SK-N-SH (cell line): ENCODE measurements at regions not wholly inside any gene's neighbourhood (a gene's known extent, or its start where the extent isn't known, plus 50 kb on each side); places are given as distances from the start of the nearest gene placed in this dataset.

Experiments
- CTCF ChIA-PET: fragments of 300-600, 350-600 bp; formaldehyde crosslinking; extraction: SDS; loops from one replicate; lab custom pipeline; 2021; lab: Yijun Ruan, JAX
- POLR2A ChIA-PET: fragments of 350-600 bp; sonication (Branson Sonifier 250); formaldehyde crosslinking; extraction: SDS; loops from one replicate; lab custom pipeline; 2020; ENCODE audit warnings: antibody characterized with exemption, inconsistent platforms; lab: Yijun Ruan, JAX
- DNase-seq: peaks from one replicate; pipeline ENCODE4 v3.0.0; 2012
- H2AFZ ChIP-seq: fragments of 200-600 bp; sonication (generic); 2 replicates; pipeline ENCODE4 v1.8.1; 2016; ENCODE audit warnings: antibody characterized with exemption, mild to moderate bottlenecking, low read depth
- H3F3A ChIP-seq: fragments of 200-600 bp; sonication (generic); replicated peaks from 2 replicates; pipeline ENCODE3; 2016; ENCODE audit warnings: antibody characterized with exemption, mild to moderate bottlenecking; ENCODE audit not compliant: insufficient read depth
- H3K27ac ChIP-seq, 2 experiments: fragments of 200-500 bp in 1 of 2; fragments of 200-600 bp in 1 of 2; sonication (Bioruptor generic) in 1 of 2; sonication (generic), shearing (Covaris generic) in 1 of 2; 2 replicates each; pipeline versions ENCODE4 v1.5.1 to v1.6.1; 2014 to 2016; ENCODE audit warnings: low read depth in 2 of 2, inconsistent platforms in 1 of 2, low read length in 1 of 2, mild to moderate bottlenecking in 1 of 2, mixed read lengths in 1 of 2
- H3K27me3 ChIP-seq: fragments of 200-600 bp; sonication (generic), shearing (Covaris generic); 2 replicates; pipeline ENCODE4 v1.6.1; 2016; ENCODE audit warnings: mixed run types; ENCODE audit not compliant: insufficient read depth
- H3K36me3 ChIP-seq, 2 experiments: fragments of 200-500 bp in 1 of 2; fragments of 200-600 bp in 1 of 2; sonication (Bioruptor generic) in 1 of 2; sonication (generic) in 1 of 2; replicated peaks in 1 of 2; 2 replicates each; pipeline versions ENCODE3 to v1.5.1; 2014 to 2016; ENCODE audit warnings: low read length in 1 of 2, mild to moderate bottlenecking in 1 of 2; ENCODE audit not compliant: insufficient read depth in 2 of 2, control insufficient read depth in 1 of 2
- H3K4me1 ChIP-seq, 2 experiments: fragments of 200-500 bp in 1 of 2; fragments of 200-600 bp in 1 of 2; sonication (Bioruptor generic) in 1 of 2; sonication (generic), shearing (Covaris generic) in 1 of 2; 2 replicates each; pipeline versions ENCODE4 v1.5.1 to v1.6.1; 2014 to 2016; ENCODE audit warnings: low read depth in 1 of 2, low read length in 1 of 2, mixed run types in 1 of 2; ENCODE audit not compliant: insufficient read depth in 2 of 2, control insufficient read depth in 1 of 2
- H3K4me2 ChIP-seq: fragments of 200-600 bp; sonication (generic), shearing (Covaris generic); 2 replicates; pipeline ENCODE4 v1.6.1; 2017; ENCODE audit warnings: mixed run types
- H3K4me3 ChIP-seq, 2 experiments: fragments of 200-500 bp in 1 of 2; fragments of 200-600 bp in 1 of 2; sonication (Bioruptor generic) in 1 of 2; sonication (generic), shearing (Covaris generic) in 1 of 2; 2 replicates each; pipeline versions ENCODE4 v1.5.1 to v1.8.1; 2014 to 2016; ENCODE audit warnings: low read depth in 2 of 2, inconsistent platforms in 1 of 2, low read length in 1 of 2, mild to moderate bottlenecking in 1 of 2, mixed read lengths in 1 of 2, moderate library complexity in 1 of 2
- H3K79me2 ChIP-seq: fragments of 200-600 bp; sonication (generic); 2 replicates; pipeline ENCODE4 v1.8.1; 2017; ENCODE audit warnings: mild to moderate bottlenecking; ENCODE audit not compliant: insufficient read depth
- H3K9ac ChIP-seq: fragments of 200-600 bp; sonication (generic); 2 replicates; pipeline ENCODE4 v1.6.1; 2017; ENCODE audit warnings: mixed run types
- H3K9me2 ChIP-seq: fragments of 200-600 bp; sonication (generic); 2 replicates; pipeline ENCODE4 v1.6.1; 2017; ENCODE audit warnings: mixed run types
- H3K9me3 ChIP-seq: fragments of 200-600 bp; sonication (generic); 2 replicates; pipeline ENCODE4 v1.6.1; 2017; ENCODE audit warnings: mixed run types, mild to moderate bottlenecking, moderate library complexity
- H4K20me1 ChIP-seq: fragments of 200-600 bp; sonication (generic); 2 replicates; pipeline ENCODE4 v1.6.1; 2017; ENCODE audit warnings: mild to moderate bottlenecking, mixed run types; ENCODE audit not compliant: insufficient read depth
- CTCF ChIP-seq: fragments of 200-600 bp; sonication (generic); IDR thresholded peaks from 2 replicates; pipeline ENCODE4 v1.6.1; 2017; ENCODE audit warnings: antibody characterized with exemption, mild to moderate bottlenecking, moderate library complexity
- EP300 ChIP-seq, 2 experiments: IDR thresholded peaks; 2 replicates each; pipeline versions ENCODE4 v1.4.0 to v1.6.1; 2012; ENCODE audit warnings: borderline replicate concordance in 1 of 2, low read depth in 1 of 2, low read length in 1 of 2
- EZH2phosphoT487 ChIP-seq: fragments of 200-600 bp; sonication (generic); IDR thresholded peaks from 2 replicates; pipeline ENCODE4 v1.6.1; 2017; ENCODE audit warnings: low read depth, mixed run types, mild to moderate bottlenecking, antibody characterized with exemption, moderate library complexity, borderline replicate concordance
- FOXJ3 ChIP-seq: sonication (generic); formaldehyde crosslinking; IDR thresholded peaks from 2 replicates; pipeline ENCODE4 v1.5.1; 2020; ENCODE audit warnings: mild to moderate bottlenecking, missing genetic modification reagents
- FOXM1 ChIP-seq: IDR thresholded peaks from 2 replicates; pipeline ENCODE4 v1.4.0; 2012; ENCODE audit warnings: low read depth, mild to moderate bottlenecking
- GABPA ChIP-seq: IDR thresholded peaks from 2 replicates; pipeline ENCODE4 v1.4.0; 2012; ENCODE audit warnings: low read depth, mild to moderate bottlenecking
- GATA2 ChIP-seq: sonication (generic); formaldehyde crosslinking; IDR thresholded peaks from 2 replicates; pipeline ENCODE4 v1.5.0; 2020; ENCODE audit warnings: mild to moderate bottlenecking, missing genetic modification reagents
- IRF3 ChIP-seq: fragments of 150-350 bp; IDR thresholded peaks from 2 replicates; pipeline ENCODE4 v1.6.1; 2016; ENCODE audit warnings: mild to moderate bottlenecking, low read depth, low read length
- MEF2A ChIP-seq: IDR thresholded peaks from 2 replicates; pipeline ENCODE4 v1.4.0; 2012; ENCODE audit warnings: low read depth, borderline replicate concordance
- MXI1 ChIP-seq: IDR thresholded peaks from 2 replicates; pipeline ENCODE4 v1.6.1; 2012; ENCODE audit warnings: mild to moderate bottlenecking, low read depth, low read length, improper control_type of control experiment
- POLR2AphosphoS5 ChIP-seq: IDR thresholded peaks from 2 replicates; pipeline ENCODE4 v1.6.1; 2012; ENCODE audit warnings: low read depth, low read length
- RAD21 ChIP-seq: IDR thresholded peaks from 2 replicates; pipeline ENCODE4 v1.6.1; 2012; ENCODE audit warnings: mild to moderate bottlenecking, low read length
- REST ChIP-seq: IDR thresholded peaks from 2 replicates; pipeline ENCODE4 v1.6.1; 2012; ENCODE audit warnings: mild to moderate bottlenecking, low read depth, low read length, moderate library complexity
- RXRA ChIP-seq: IDR thresholded peaks from 2 replicates; pipeline ENCODE4 v1.4.0; 2012; ENCODE audit warnings: low read depth, mild to moderate bottlenecking, borderline replicate concordance
- SMC3 ChIP-seq: IDR thresholded peaks from 2 replicates; pipeline ENCODE4 v1.6.1; 2012; ENCODE audit warnings: low read depth, low read length, improper control_type of control experiment
- TEAD4 ChIP-seq: IDR thresholded peaks from 2 replicates; pipeline ENCODE4 v1.4.0; 2012; ENCODE audit warnings: mild to moderate bottlenecking, borderline replicate concordance; ENCODE audit not compliant: insufficient read depth
- YY1 ChIP-seq: IDR thresholded peaks from 2 replicates; pipeline ENCODE4 v1.4.0; 2012; ENCODE audit warnings: low read depth, mild to moderate bottlenecking
- ZBTB33 ChIP-seq: IDR thresholded peaks from 2 replicates; pipeline ENCODE4 v1.4.0; 2012; ENCODE audit warnings: low read depth, borderline replicate concordance
- WGBS: methylation state at CpG from one replicate; pipeline ENCODE4 v1.1.6; 2017; ENCODE audit warnings: low lambda C conversion rate; 5-methylcytosine and 5-hydroxymethylcytosine counted together

- DNase-seq: no peak
- Histone ChIP-seq H3K9me3 (no peaks in the 10 kb centered on the region), H4K20me1 (no peaks in the 10 kb centered on the region), H3K9me2 (no peaks in the 10 kb centered on the region), H3K79me2 (no peaks in the 10 kb centered on the region), H3K4me1 (no peaks in the 10 kb centered on the region; a peak in 1 of 4 replicates), H3K27me3 (no peaks in the 10 kb centered on the region), H3K9ac (no peak overlapping the region), H3K27ac (no peak overlapping the region), H3K36me3 (no peaks in the 10 kb centered on the region), H3K4me2 (no peak overlapping the region)
- 13% methylated on average over 1 of the region's 1 CpG for WGBS
- CTCF ChIA-PET: no interaction called here
- POLR2A ChIA-PET: no interaction called here
- TF ChIP-seq ZBTB33 (no peak), MEF2A (no peak), CTCF (no peak), RXRA (no peak), EZH2phosphoT487 (no peak), FOXM1 (no peak), SMC3 (no peak), GATA2 (CRISPR knock-in tag) (no peak), POLR2AphosphoS5 (no peak), FOXJ3 (CRISPR knock-in tag) (no peak), YY1 (no peak), GABPA (no peak), EP300 (IDR thresholded peaks at IDR 0.05; ENCODE audit: borderline replicate concordance in 1 of 2, low read depth in 1 of 2, low read length in 1 of 2) (no peak)
- TF ChIP-seq, all 33 proteins: peak for 0
- Histone ChIP-seq H2AFZ (no peak overlapping the region), H3K4me3 (no peak overlapping the region), H3F3A (no peaks in the 10 kb centered on the region)
Observed at GRCh38 chr6:145274083-145274482, 461.2 kb downstream of the EPM2A start.

GRCh38 chr6:145275019-145275418 lies 460.3 kb downstream of the EPM2A start:
- ChIA-PET POLR2A (no interaction called here), CTCF (interaction anchor here (1.4 kb wide), 1 partner anchor 20 kb away, joined by 3 read pairs; no protein-coding TSS in a partner anchor)
- Histone ChIP-seq H3K9me3 (no peaks in the 10 kb centered on the region), H3K27ac (no peak overlapping the region), H3K4me2 (no peak overlapping the region), H3K79me2 (no peaks in the 10 kb centered on the region), H3K9me2 (no peaks in the 10 kb centered on the region), H3K27me3 (no peaks in the 10 kb centered on the region), H4K20me1 (no peaks in the 10 kb centered on the region), H3K4me3 (no peak overlapping the region), H3K9ac (no peak overlapping the region), H2AFZ (no peak overlapping the region), H3K36me3 (no peaks in the 10 kb centered on the region), H3F3A (no peaks in the 10 kb centered on the region), H3K4me1 (no peaks in the 10 kb centered on the region; a peak in 1 of 4 replicates)
- no peak for DNase-seq
- 44% methylated on average over 6 of the region's 6 CpGs for WGBS
- TF ChIP-seq TEAD4 (no peak), FOXM1 (no peak), IRF3 (no peak), EZH2phosphoT487 (no peak), MXI1 (no peak), SMC3 (no peak), FOXJ3 (CRISPR knock-in tag) (no peak), RAD21 (no peak), REST (no peak), EP300 (IDR thresholded peaks at IDR 0.05; ENCODE audit: borderline replicate concordance in 1 of 2, low read depth in 1 of 2, low read length in 1 of 2) (no peak)
